ENCODE measurements at regions not wholly inside any gene's neighbourhood (a gene's known extent, or its start where the extent isn't known, plus 50 kb on each side); places are given as distances from the start of the nearest gene placed in this dataset.
"Not testable (repeated sequence)": the region's sequence is repeated elsewhere in the genome, so short reads cannot be mapped to it uniquely, and the experiment has no call there.

GRCh38 chr12:23245186-23245585 is 620.2 kb downstream of the ETNK1 start:
- H3K36me3 ChIP-seq (ENCODE audit: insufficient read depth, low read length): no peaks in the 10 kb centered on the region
- H3K9me2 ChIP-seq (ENCODE audit: insufficient read depth, low read length): no peaks in the 10 kb centered on the region
- no peaks in the 10 kb centered on the region for H3K9me3 ChIP-seq (ENCODE audit: low read length)
- TF ChIP-seq POLR2AphosphoS5 (IDR thresholded peaks at IDR 0.05): no peak
- TF ChIP-seq EZH2 (IDR thresholded peaks at IDR 0.05; ENCODE audit: borderline replicate concordance, insufficient read depth, low read length, poor library complexity, severe bottlenecking): no peak
- no peak for TF ChIP-seq TAF1 (IDR thresholded peaks at IDR 0.05; ENCODE audit: low read depth)
- H3F3A ChIP-seq (ENCODE audit: insufficient read depth, low read length, poor library complexity, severe bottlenecking): no peaks in the 10 kb centered on the region
- no peaks in the 10 kb centered on the region for H3K79me2 ChIP-seq (replicated peaks; ENCODE audit: insufficient read depth, low read length)
- H3K4me3 ChIP-seq (ENCODE audit: low read length): no peak overlapping the region
- H3K27ac ChIP-seq (ENCODE audit: low read length): no peak overlapping the region
- H3K4me2 ChIP-seq (ENCODE audit: low read length): no peak overlapping the region
- H4K20me1 ChIP-seq (ENCODE audit: insufficient read depth): no peaks in the 10 kb centered on the region
- no peak overlapping the region for H3K9ac ChIP-seq (ENCODE audit: low read length)
- no peak overlapping the region for H2AFZ ChIP-seq (ENCODE audit: low read depth, low read length)
- H3K27me3 ChIP-seq (ENCODE audit: insufficient read depth, low read depth, low read length): no peaks in the 10 kb centered on the region

- H3K9me3 ChIP-seq (ENCODE audit: low read length): no peaks in the 10 kb centered on the region
- H3K4me3 ChIP-seq (ENCODE audit: low read length): no peak overlapping the region
- no peak overlapping the region for H3K4me2 ChIP-seq (ENCODE audit: low read length)
- no peak overlapping the region for H3K9ac ChIP-seq (ENCODE audit: low read length)
- TF ChIP-seq POLR2AphosphoS5 (IDR thresholded peaks at IDR 0.05) (no peak), SMC3 (conservative IDR thresholded peaks at IDR 0.05; ENCODE audit: poor library complexity) (no peak), TAF1 (IDR thresholded peaks at IDR 0.05; ENCODE audit: low read depth) (no peak), RAD21 (conservative IDR thresholded peaks at IDR 0.05) (no peak), EP300 (conservative IDR thresholded peaks at IDR 0.05; ENCODE audit: poor library complexity, severe bottlenecking) (no peak), MXI1 (conservative IDR thresholded peaks at IDR 0.05; ENCODE audit: poor library complexity, severe bottlenecking) (no peak), CTCF (IDR thresholded peaks at IDR 0.05; ENCODE audit: poor library complexity, severe bottlenecking) (no peak), EZH2 (IDR thresholded peaks at IDR 0.05; ENCODE audit: borderline replicate concordance, insufficient read depth, low read length, poor library complexity, severe bottlenecking) (no peak), REST (IDR thresholded peaks at IDR 0.05; ENCODE audit: borderline replicate concordance) (no peak)
- no peak overlapping the region for H3K27ac ChIP-seq (ENCODE audit: low read length)
- H3F3A ChIP-seq (ENCODE audit: insufficient read depth, low read length, poor library complexity, severe bottlenecking): no peaks in the 10 kb centered on the region
- H3K36me3 ChIP-seq (ENCODE audit: insufficient read depth, low read length): no peaks in the 10 kb centered on the region
- H4K20me1 ChIP-seq (ENCODE audit: insufficient read depth): no peaks in the 10 kb centered on the region
- no peaks in the 10 kb centered on the region for H3K9me2 ChIP-seq (ENCODE audit: insufficient read depth, low read length)
- no peaks in the 10 kb centered on the region for H3K79me2 ChIP-seq (replicated peaks; ENCODE audit: insufficient read depth, low read length)
- no peaks in the 10 kb centered on the region for H3K27me3 ChIP-seq (ENCODE audit: insufficient read depth, low read depth, low read length)
- H2AFZ ChIP-seq (ENCODE audit: low read depth, low read length): no peak overlapping the region
These were observed 628.2 kb downstream of the ETNK1 start for GRCh38 chr12:23253191-23253590.

- not testable (repeated sequence) for H2AFZ ChIP-seq (ENCODE audit: low read depth, low read length); H3K9me2 ChIP-seq (ENCODE audit: insufficient read depth, low read length); H3K79me2 ChIP-seq (replicated peaks; ENCODE audit: insufficient read depth, low read length); H3K4me3 ChIP-seq (ENCODE audit: low read length); H3K4me2 ChIP-seq (ENCODE audit: low read length); H3K9ac ChIP-seq (ENCODE audit: low read length); H4K20me1 ChIP-seq (ENCODE audit: insufficient read depth); H3K9me3 ChIP-seq (ENCODE audit: low read length); H3F3A ChIP-seq (ENCODE audit: insufficient read depth, low read length, poor library complexity, severe bottlenecking); H3K27ac ChIP-seq (ENCODE audit: low read length); H3K27me3 ChIP-seq (ENCODE audit: insufficient read depth, low read depth, low read length); H3K36me3 ChIP-seq (ENCODE audit: insufficient read depth, low read length)
These were observed 628.9 kb downstream of the ETNK1 start for GRCh38 chr12:23253910-23254309.

All from neural cell (in vitro differentiated cells).